H1 (cell line): ENCODE measurements at regions not wholly inside any gene's neighbourhood (a gene's known extent, or its start where the extent isn't known, plus 50 kb on each side); places are given as distances from the start of the nearest gene placed in this dataset.

Experiments
- CTCF ChIA-PET: fragments of 300-600 bp; sonication (Branson Sonifier 250); formaldehyde crosslinking; loops from one replicate; lab custom pipeline; 2021; ENCODE audit not compliant: partially characterized antibody; lab: Charles Lee
- POLR2A ChIA-PET: fragments of 300-600 bp; sonication (Branson Sonifier 250); formaldehyde crosslinking; loops from one replicate; lab custom pipeline; 2021; ENCODE audit warnings: inconsistent platforms; ENCODE audit not compliant: partially characterized antibody; lab: Charles Lee
- DNase-seq, 2 experiments: peaks; one replicate each; pipeline versions ENCODE4 v3.0.0 to v3.0.0-alpha.2; 2010 to 2022; ENCODE audit warnings: low spot score in 2 of 2, low read depth in 1 of 2, mixed read lengths in 1 of 2
- FAIRE-seq: peaks from 2 replicates; lab custom pipeline; 2011; peaks lifted over from hg19 to GRCh38; lab: Jason Lieb, UNC
- H2AFZ ChIP-seq: 2 replicates; pipeline ENCODE4 v1.8.1; 2012; ENCODE audit warnings: low read length, inconsistent platforms
- H2AK5ac ChIP-seq: 2 replicates; pipeline ENCODE4 v1.6.1; 2013; ENCODE audit warnings: low read depth, low read length
- H2BK120ac ChIP-seq: replicated peaks from 2 replicates; pipeline ENCODE3; 2013; ENCODE audit warnings: low read depth, low read length, inconsistent platforms
- H2BK12ac ChIP-seq: 2 replicates; pipeline ENCODE4 v1.6.1; 2013; ENCODE audit warnings: low read depth, low read length
- H2BK15ac ChIP-seq: 2 replicates; pipeline ENCODE4 v1.6.1; 2013; ENCODE audit warnings: low read length
- H2BK20ac ChIP-seq: 2 replicates; pipeline ENCODE4 v1.6.1; 2013; ENCODE audit warnings: low read length
- H2BK5ac ChIP-seq: 2 replicates; pipeline ENCODE4 v1.6.1; 2013; ENCODE audit warnings: low read depth, low read length
- H3K14ac ChIP-seq: 2 replicates; pipeline ENCODE4 v1.6.1; 2013; ENCODE audit warnings: inconsistent platforms; ENCODE audit not compliant: insufficient read length
- H3K18ac ChIP-seq: 2 replicates; pipeline ENCODE4 v1.6.1; 2013; ENCODE audit warnings: low read length; ENCODE audit errors: extremely low read depth
- H3K23ac ChIP-seq: 2 replicates; pipeline ENCODE4 v1.6.1; 2013; ENCODE audit warnings: inconsistent platforms; ENCODE audit not compliant: insufficient read length
- H3K23me2 ChIP-seq: 2 replicates; pipeline ENCODE4 v1.6.1; 2013; ENCODE audit warnings: low read depth, low read length
- H3K27ac ChIP-seq: 2 replicates; pipeline ENCODE4 v1.6.1; 2011; ENCODE audit warnings: low read depth, low read length, inconsistent platforms
- H3K27me3 ChIP-seq, 4 experiments: replicated peaks in 1 of 4; 1 replicate in 1 of 4; 2 replicates in 3 of 4; pipeline versions ENCODE4 v1.6.1 to v1.8.1; 2011 to 2013; ENCODE audit warnings: low read length in 3 of 4, mild to moderate bottlenecking in 3 of 4, inconsistent platforms in 2 of 4, mixed read lengths in 2 of 4, moderate library complexity in 1 of 4; ENCODE audit not compliant: control insufficient read depth in 3 of 4, insufficient read depth in 3 of 4; ENCODE audit errors: extremely low read depth in 1 of 4
- H3K36me3 ChIP-seq, 4 experiments: 2 replicates each; pipeline versions ENCODE4 v1.6.1 to v1.8.1; 2011 to 2013; ENCODE audit warnings: mild to moderate bottlenecking in 4 of 4, low read length in 3 of 4, moderate library complexity in 2 of 4, control low read depth in 1 of 4, inconsistent platforms in 1 of 4; ENCODE audit not compliant: insufficient read depth in 4 of 4, control insufficient read depth in 2 of 4
- H3K4ac ChIP-seq: replicated peaks from 2 replicates; pipeline ENCODE3; 2013; ENCODE audit warnings: low read length, low read depth, mixed read lengths, inconsistent platforms; ENCODE audit not compliant: insufficient read length
- H3K4me1 ChIP-seq, 4 experiments: replicated peaks in 1 of 4; 1 replicate in 1 of 4; 2 replicates in 3 of 4; pipeline versions ENCODE4 v1.6.1 to v1.8.1; 2011 to 2013; ENCODE audit warnings: low read length in 3 of 4, inconsistent platforms in 2 of 4, mixed read lengths in 1 of 4; ENCODE audit not compliant: insufficient read depth in 4 of 4, control insufficient read depth in 3 of 4
- H3K4me2 ChIP-seq, 2 experiments: 2 replicates each; pipeline versions ENCODE4 v1.6.1 to v1.8.1; 2011 to 2013; ENCODE audit warnings: low read depth in 2 of 2, low read length in 2 of 2, control low read depth in 1 of 2, inconsistent platforms in 1 of 2, mild to moderate bottlenecking in 1 of 2; ENCODE audit not compliant: insufficient read depth in 1 of 2
- H3K4me3 ChIP-seq, 4 experiments: fragments of 200-600, 300-600 bp in 1 of 4; sonication (generic), shearing (Covaris generic), sonication (Bioruptor Twin) in 1 of 4; 2 replicates each; pipeline versions ENCODE4 v1.5.1 to v1.8.1; 2011 to 2016; ENCODE audit warnings: low read length in 4 of 4, low read depth in 3 of 4, control low read depth in 2 of 4, inconsistent platforms in 2 of 4, mild to moderate bottlenecking in 2 of 4, mixed read lengths in 1 of 4, moderate library complexity in 1 of 4; ENCODE audit not compliant: insufficient read depth in 2 of 4; ENCODE audit errors: extremely low read depth in 1 of 4
- H3K56ac ChIP-seq: replicated peaks from 2 replicates; pipeline ENCODE3; 2013; ENCODE audit warnings: low read depth, mild to moderate bottlenecking, mixed read lengths, low read length, inconsistent platforms; ENCODE audit not compliant: insufficient read length
- H3K79me1 ChIP-seq: 2 replicates; pipeline ENCODE4 v1.6.1; 2013; ENCODE audit warnings: low read depth, low read length, control low read depth
- H3K79me2 ChIP-seq, 2 experiments: 2 replicates each; pipeline versions ENCODE4 v1.6.1 to v1.8.1; 2012 to 2013; ENCODE audit warnings: low read length in 2 of 2, mild to moderate bottlenecking in 2 of 2, inconsistent platforms in 1 of 2; ENCODE audit not compliant: insufficient read depth in 2 of 2, control insufficient read depth in 1 of 2
- H3K9ac ChIP-seq, 4 experiments: replicated peaks in 1 of 4; 1 replicate in 1 of 4; 2 replicates in 3 of 4; pipeline versions ENCODE4 v1.6.1 to v1.8.1; 2011 to 2013; ENCODE audit warnings: low read depth in 3 of 4, low read length in 3 of 4, control low read depth in 2 of 4, mild to moderate bottlenecking in 2 of 4, moderate library complexity in 2 of 4, inconsistent platforms in 1 of 4; ENCODE audit errors: extremely low read depth in 1 of 4
- H3K9me3 ChIP-seq, 2 experiments: 2 replicates each; pipeline versions ENCODE4 v1.6.1 to v1.8.1; 2012 to 2013; ENCODE audit warnings: mild to moderate bottlenecking in 2 of 2, moderate library complexity in 2 of 2, control low read depth in 1 of 2, inconsistent platforms in 1 of 2, low read depth in 1 of 2, low read length in 1 of 2, mixed read lengths in 1 of 2; ENCODE audit not compliant: insufficient read depth in 2 of 2
- H4K20me1 ChIP-seq, 2 experiments: replicated peaks in 1 of 2; 2 replicates each; pipeline versions ENCODE3 to v1.8.1; 2011 to 2013; ENCODE audit warnings: inconsistent platforms in 2 of 2, low read length in 2 of 2, mild to moderate bottlenecking in 1 of 2; ENCODE audit not compliant: insufficient read depth in 2 of 2, control insufficient read depth in 1 of 2
- H4K5ac ChIP-seq: 2 replicates; pipeline ENCODE4 v1.6.1; 2013; ENCODE audit warnings: low read length, low read depth, mixed read lengths, inconsistent platforms; ENCODE audit not compliant: insufficient read length
- H4K8ac ChIP-seq: 2 replicates; pipeline ENCODE4 v1.8.0; 2013; ENCODE audit warnings: mild to moderate bottlenecking, moderate library complexity, low read length, inconsistent platforms; ENCODE audit not compliant: insufficient read depth; ENCODE audit errors: extremely low read depth
- H4K91ac ChIP-seq: replicated peaks from 2 replicates; pipeline ENCODE3; 2013; ENCODE audit warnings: low read length, mixed read lengths, inconsistent platforms; ENCODE audit not compliant: insufficient read length
- CTBP2 ChIP-seq: IDR thresholded peaks from 2 replicates; pipeline ENCODE4 v1.7.0; 2011; ENCODE audit warnings: borderline replicate concordance, mild to moderate bottlenecking, moderate library complexity, mixed read lengths, low read length; ENCODE audit not compliant: insufficient read depth, insufficient read length
- EP300 ChIP-seq, 2 experiments: IDR thresholded peaks; 1 replicate in 1 of 2; 2 replicates in 1 of 2; pipeline ENCODE4 v1.6.1; 2011 to 2012; ENCODE audit warnings: low read depth in 2 of 2, low read length in 2 of 2, mild to moderate bottlenecking in 2 of 2, borderline replicate concordance in 1 of 2, inconsistent platforms in 1 of 2, moderate library complexity in 1 of 2
- RBBP5 ChIP-seq: IDR thresholded peaks from 2 replicates; pipeline ENCODE4 v1.7.1; 2012; ENCODE audit warnings: low read depth, mild to moderate bottlenecking, inconsistent platforms, low read length, moderate library complexity, borderline replicate concordance
- SIN3A ChIP-seq, 2 experiments: IDR thresholded peaks in 1 of 2; conservative IDR thresholded peaks in 1 of 2; 2 replicates each; pipeline ENCODE4 v1.6.1; 2011 to 2012; ENCODE audit warnings: low read length in 2 of 2, improper control_type of control experiment in 1 of 2, low read depth in 1 of 2, mild to moderate bottlenecking in 1 of 2
- WGBS, 2 experiments: shearing (Covaris generic) in 1 of 2; methylation state at CpG; one replicate each; pipeline versions ENCODE4 v1.1.6 to v1.1.7; 2013 to 2015; ENCODE audit warnings: low lambda C conversion rate in 2 of 2, mixed read lengths in 2 of 2, inconsistent platforms in 1 of 2, low coverage in 1 of 2, missing lambda C conversion rate in 1 of 2; ENCODE audit not compliant: insufficient replicate concordance in 2 of 2, insufficient coverage in 1 of 2, insufficient read length in 1 of 2; ENCODE audit errors: extremely low coverage in 1 of 2, missing lambda C conversion rate in 1 of 2; 5-methylcytosine and 5-hydroxymethylcytosine counted together
- TF ChIP-seq, protein P1 (sequence below): IDR thresholded peaks from 2 replicates; pipeline ENCODE4 v1.6.1; 2011; ENCODE audit warnings: low read depth, mild to moderate bottlenecking, low read length; ENCODE audit not compliant: insufficient read depth

DNA sequence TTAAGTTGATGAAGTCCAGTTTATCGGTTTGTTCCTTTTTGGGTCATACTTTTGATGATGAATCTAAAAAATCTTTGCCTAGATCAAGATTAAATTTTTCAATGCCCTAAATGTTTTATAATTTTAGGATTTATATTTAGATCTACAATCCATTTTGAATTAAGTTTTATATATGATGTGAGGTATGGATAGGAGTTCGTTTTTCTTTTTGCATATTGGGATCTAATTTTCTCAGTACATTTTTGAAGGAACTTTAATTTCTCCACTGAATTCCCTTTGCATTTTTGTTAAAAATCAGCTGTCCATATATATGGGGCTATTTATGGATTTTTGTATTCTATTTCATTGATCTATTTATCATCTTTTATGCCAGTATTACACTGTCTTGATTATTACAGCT, 125.5 kb upstream of the HS3ST2 start:
- FAIRE-seq (no peak), DNase-seq (no peak)
- H3K18ac ChIP-seq, result no peak overlapping the region
- H2BK120ac ChIP-seq, result no peak overlapping the region
- no peak overlapping the region for H2BK5ac ChIP-seq
- no peaks in the 10 kb centered on the region for H3K79me2 ChIP-seq
- no peak overlapping the region for H3K14ac ChIP-seq
- H3K4me3 ChIP-seq, result no peak overlapping the region
- 92% methylated on average over 2 of the region's 2 CpGs; no CpG with 5 or more reads in 1 of the 2 experiments for WGBS, 2 experiments
- H3K79me1 ChIP-seq, result no peaks in the 10 kb centered on the region
- H4K8ac ChIP-seq, result no peak overlapping the region
- H4K5ac ChIP-seq, result no peak overlapping the region
- no peak overlapping the region for H2BK12ac ChIP-seq
- H3K4me1 ChIP-seq, result peaks cover 0 to 3% (median 0%) of the 10 kb centered on the region in 4 experiments; a peak in 1 of 7 replicates
- no peak overlapping the region for H3K27ac ChIP-seq
- H2AFZ ChIP-seq, result no peak overlapping the region
- no peaks in the 10 kb centered on the region for H3K36me3 ChIP-seq
- no peak for TF ChIP-seq SIN3A (conservative IDR thresholded peaks at IDR 0.05 in 1 of 2, IDR thresholded peaks at IDR 0.05 in 1 of 2; ENCODE audit: low read depth in 1 of 2, low read length in 2 of 2)
- no peak for TF ChIP-seq CTBP2
- TF ChIP-seq, protein P1, sequence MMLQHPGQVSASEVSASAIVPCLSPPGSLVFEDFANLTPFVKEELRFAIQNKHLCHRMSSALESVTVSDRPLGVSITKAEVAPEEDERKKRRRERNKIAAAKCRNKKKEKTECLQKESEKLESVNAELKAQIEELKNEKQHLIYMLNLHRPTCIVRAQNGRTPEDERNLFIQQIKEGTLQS, result no peak
- TF ChIP-seq EP300 (IDR thresholded peaks at IDR 0.05; ENCODE audit: borderline replicate concordance in 1 of 2, low read depth in 2 of 2, low read length in 2 of 2), result no peak
- no peak for TF ChIP-seq RBBP5
- H2BK15ac ChIP-seq, result no peak overlapping the region
- no peaks in the 10 kb centered on the region for H3K27me3 ChIP-seq
- H3K56ac ChIP-seq, result no peak overlapping the region
- H3K9ac ChIP-seq, result no peak overlapping the region
- H3K23me2 ChIP-seq, result no peaks in the 10 kb centered on the region
- ChIA-PET CTCF (interaction anchor here (0.8 to 1.1 kb wide), 2 partner anchors 12 to 13 kb away, joined by 3 read pairs; no protein-coding TSS in a partner anchor), POLR2A (no interaction called here)
- H3K4ac ChIP-seq, result no peak overlapping the region
- H2AK5ac ChIP-seq, result no peak overlapping the region
- H3K23ac ChIP-seq, result no peak overlapping the region
- no peak overlapping the region for H3K4me2 ChIP-seq
- H3K9me3 ChIP-seq, result peaks cover 6 to 10% of the 10 kb centered on the region in 2 experiments; a peak in 3 of 4 replicates
- no peak overlapping the region for H2BK20ac ChIP-seq
- H4K20me1 ChIP-seq, result no peaks in the 10 kb centered on the region
- no peak overlapping the region for H4K91ac ChIP-seq
